GM18861 (cell line): ENCODE measurements at regions not wholly inside any gene's neighbourhood (a gene's known extent, or its start where the extent isn't known, plus 50 kb on each side); places are given as distances from the start of the nearest gene placed in this dataset.
"Not testable (repeated sequence)": the region's sequence is repeated elsewhere in the genome, so short reads cannot be mapped to it uniquely, and the experiment has no call there.

ENCODE experiments used
- ATAC-seq: cut with Tn5 transposase; IDR thresholded peaks from one replicate; pipeline ENCODE4 v1.9.1; 2021; ENCODE audit not compliant: unreplicated experiment

- ATAC-seq: no peak
Measured at GRCh38 chr1:222865718-222866117, 50.9 kb downstream of the DISP1 start.

- ATAC-seq: no peak
Measured at GRCh38 chr1:222867316-222867715, 52.5 kb downstream of the DISP1 start.

GRCh38 chr1:222876182-222876581 is 61.3 kb downstream of the DISP1 start:
- no peak for ATAC-seq

GRCh38 chr1:222877854-222878253 is 63.0 kb downstream of the DISP1 start:
- no peak for ATAC-seq

GRCh38 chr1:222880587-222880986 is 65.7 kb downstream of the DISP1 start:
- ATAC-seq: no peak

- no peak for ATAC-seq
Measured at GRCh38 chr1:222886194-222886854, 71.5 kb downstream of the DISP1 start.

GRCh38 chr1:222886878-222887351 is 72.1 kb downstream of the DISP1 start:
- ATAC-seq: no peak

GRCh38 chr1:222889440-222889839 is 74.6 kb downstream of the DISP1 start:
- ATAC-seq: no peak

- ATAC-seq: no peak
Measured at GRCh38 chr1:222890716-222891115, 75.9 kb downstream of the DISP1 start.

GRCh38 chr1:222891578-222891977 is 76.7 kb downstream of the DISP1 start:
- ATAC-seq: no peak

GRCh38 chr1:222892137-222892769 is 77.4 kb downstream of the DISP1 start:
- ATAC-seq: no peak

GRCh38 chr1:222893255-222893654 is 78.4 kb downstream of the DISP1 start:
- no peak for ATAC-seq

GRCh38 chr1:222894331-222894730 is 79.5 kb downstream of the DISP1 start:
- ATAC-seq: no peak

GRCh38 chr1:222896630-222897526 is 82.0 kb downstream of the DISP1 start:
- ATAC-seq: no peak

- no peak for ATAC-seq
Measured at GRCh38 chr1:222897527-222898190, 82.8 kb downstream of the DISP1 start.

- ATAC-seq: no peak
Measured at GRCh38 chr1:222898191-222898527, 83.3 kb downstream of the DISP1 start.

GRCh38 chr1:222899471-222899870 is 84.6 kb downstream of the DISP1 start:
- no peak for ATAC-seq

- no peak for ATAC-seq
Measured at GRCh38 chr1:222904451-222904850, 89.6 kb downstream of the DISP1 start.

- ATAC-seq: no peak
Measured at GRCh38 chr1:222905151-222905550, 90.3 kb downstream of the DISP1 start.

- not testable (repeated sequence) for ATAC-seq
Measured at GRCh38 chr1:222906271-222906739, 91.5 kb downstream of the DISP1 start.

- ATAC-seq: no peak
Measured at GRCh38 chr1:222909586-222909985, 94.7 kb downstream of the DISP1 start.
